B cell (primary cell): ENCODE measurements at regions not wholly inside any gene's neighbourhood (a gene's known extent, or its start where the extent isn't known, plus 50 kb on each side); places are given as distances from the start of the nearest gene placed in this dataset.

Experiments
- ATAC-seq: fragments of 200-7000 bp; cut with Tn5 transposase; one replicate; pipeline ENCODE4 v1.10.0; 2021; ENCODE audit warnings: low read depth, mild to moderate bottlenecking, moderate number of reproducible peaks, moderate library complexity
- CTCF ChIA-PET: fragments of 350-600 bp; sonication (Branson Sonifier 250); formaldehyde crosslinking; loops from one replicate; lab custom pipeline; 2021; ENCODE audit warnings: antibody characterized with exemption, inconsistent platforms; lab: Charles Lee
- POLR2A ChIA-PET: fragments of 350-600 bp; sonication (Branson Sonifier 250); formaldehyde crosslinking; loops from one replicate; lab custom pipeline; 2021; ENCODE audit warnings: antibody characterized with exemption; lab: Charles Lee
- DNase-seq: peaks from one replicate; pipeline ENCODE4 v3.0.0; 2013
- H2AFZ ChIP-seq: 2 replicates; pipeline ENCODE4 v1.6.1; 2012; ENCODE audit warnings: mild to moderate bottlenecking, low read depth, low read length; ENCODE audit not compliant: insufficient read depth, poor library complexity, severe bottlenecking
- H3K27ac ChIP-seq, 2 donors: 1 replicate in 1 of 2; 2 replicates in 1 of 2; pipeline ENCODE4 v1.5.1; 2012 to 2013; ENCODE audit warnings: low read length in 2 of 2, mild to moderate bottlenecking in 2 of 2, moderate library complexity in 1 of 2
- H3K27me3 ChIP-seq, 4 experiments: fragments of 200-600 bp in 1 of 4; sonication (generic) in 1 of 4; replicated peaks in 1 of 4; 1 replicate in 2 of 4; 2 replicates in 2 of 4; pipeline versions ENCODE4 v1.6.1 to v1.7.0; 2013 to 2016; ENCODE audit warnings: low read length in 3 of 4, mild to moderate bottlenecking in 2 of 4, mixed read lengths in 1 of 4, moderate library complexity in 1 of 4; ENCODE audit not compliant: insufficient read depth in 4 of 4, control insufficient read depth in 3 of 4; ENCODE audit errors: control extremely low read depth in 1 of 4
- H3K36me3 ChIP-seq, 2 experiments: replicated peaks in 1 of 2; 1 replicate in 1 of 2; 2 replicates in 1 of 2; pipeline versions ENCODE4 v1.6.1 to v1.7.1; 2013; ENCODE audit warnings: low read length in 1 of 2; ENCODE audit not compliant: insufficient read depth in 2 of 2, control insufficient read depth in 1 of 2; ENCODE audit errors: control extremely low read depth in 1 of 2, extremely low read depth in 1 of 2
- H3K4me1 ChIP-seq, 2 donors: fragments of 200-600 bp in 1 of 2; sonication (generic) in 1 of 2; 1 replicate in 1 of 2; 2 replicates in 1 of 2; pipeline versions ENCODE4 v1.5.1 to v1.6.1; 2013 to 2017; ENCODE audit warnings: low read length in 2 of 2; ENCODE audit not compliant: control insufficient read depth in 2 of 2, insufficient read depth in 2 of 2
- H3K4me2 ChIP-seq: replicated peaks from 2 replicates; pipeline ENCODE3; 2012; ENCODE audit warnings: mild to moderate bottlenecking, low read depth, low read length; ENCODE audit not compliant: poor library complexity, severe bottlenecking
- H3K4me3 ChIP-seq, 5 experiments: fragments of 200-600 bp in 1 of 5; sonication (generic) in 1 of 5; 1 replicate in 3 of 5; 2 replicates in 2 of 5; pipeline versions ENCODE4 v1.5.1 to v1.7.0; 2011 to 2016; ENCODE audit warnings: low read length in 4 of 5, mild to moderate bottlenecking in 4 of 5, low read depth in 2 of 5, control low read depth in 1 of 5, moderate library complexity in 1 of 5; ENCODE audit not compliant: insufficient read depth in 1 of 5; ENCODE audit errors: control extremely low read depth in 1 of 5, extremely low read depth in 1 of 5
- H3K79me2 ChIP-seq: fragments of 200-600 bp; sonication (generic); one replicate; pipeline ENCODE4 v1.6.0; 2016; ENCODE audit warnings: low read length; ENCODE audit not compliant: control insufficient read depth, insufficient read depth
- H3K9ac ChIP-seq: fragments of 200-600 bp; sonication (generic); 2 replicates; pipeline ENCODE4 v1.6.1; 2017; ENCODE audit warnings: mild to moderate bottlenecking, low read length, moderate library complexity
- H3K9me3 ChIP-seq, 3 donors: one replicate each; pipeline versions ENCODE4 v1.6.1 to v1.7.1; 2013; ENCODE audit warnings: low read length in 2 of 3; ENCODE audit not compliant: control insufficient read depth in 2 of 3, insufficient read depth in 1 of 3; ENCODE audit errors: control extremely low read depth in 1 of 3
- H4K20me1 ChIP-seq: 2 replicates; pipeline ENCODE4 v1.6.0; 2012; ENCODE audit warnings: mild to moderate bottlenecking, low read length; ENCODE audit not compliant: insufficient read depth, control insufficient read depth, poor library complexity, severe bottlenecking
- H3K27ac Mint-ChIP-seq: one replicate; pipeline ENCODE4 v1.8.0; 2021; ENCODE audit warnings: mixed read lengths
- H3K27me3 Mint-ChIP-seq: one replicate; pipeline ENCODE4 v1.8.0; 2021; ENCODE audit warnings: mixed read lengths
- H3K4me1 Mint-ChIP-seq: one replicate; pipeline ENCODE4 v1.8.0; 2021; ENCODE audit warnings: mixed read lengths
- H3K4me3 Mint-ChIP-seq: one replicate; pipeline ENCODE4 v1.8.0; 2021; ENCODE audit warnings: mixed read lengths
- H3K9me3 Mint-ChIP-seq: one replicate; pipeline ENCODE4 v1.8.0; 2022; ENCODE audit warnings: mixed read lengths; ENCODE audit not compliant: insufficient read depth
- EZH2 ChIP-seq: IDR thresholded peaks from 2 replicates; pipeline ENCODE4 v1.6.1; 2012; ENCODE audit warnings: borderline replicate concordance, low read depth, mild to moderate bottlenecking, moderate library complexity, low read length; ENCODE audit not compliant: insufficient read depth, poor library complexity, severe bottlenecking
- WGBS: methylation state at CpG from one replicate; pipeline ENCODE4 v1.1.5; 2013; ENCODE audit warnings: missing lambda C conversion rate; ENCODE audit not compliant: insufficient coverage; 5-methylcytosine and 5-hydroxymethylcytosine counted together
- intact Hi-C: fragments of 100-400 bp; cut with micrococcal nuclease; formaldehyde crosslinking; loops from one replicate; pipeline ENCODE4 v1.10.0; 2022
- TF ChIP-seq, protein P1 (sequence below): fragments of 200-600 bp; IDR thresholded peaks from one replicate; pipeline ENCODE4 v1.8.0; 2022; ENCODE audit warnings: antibody characterized with exemption, mild to moderate bottlenecking

DNA sequence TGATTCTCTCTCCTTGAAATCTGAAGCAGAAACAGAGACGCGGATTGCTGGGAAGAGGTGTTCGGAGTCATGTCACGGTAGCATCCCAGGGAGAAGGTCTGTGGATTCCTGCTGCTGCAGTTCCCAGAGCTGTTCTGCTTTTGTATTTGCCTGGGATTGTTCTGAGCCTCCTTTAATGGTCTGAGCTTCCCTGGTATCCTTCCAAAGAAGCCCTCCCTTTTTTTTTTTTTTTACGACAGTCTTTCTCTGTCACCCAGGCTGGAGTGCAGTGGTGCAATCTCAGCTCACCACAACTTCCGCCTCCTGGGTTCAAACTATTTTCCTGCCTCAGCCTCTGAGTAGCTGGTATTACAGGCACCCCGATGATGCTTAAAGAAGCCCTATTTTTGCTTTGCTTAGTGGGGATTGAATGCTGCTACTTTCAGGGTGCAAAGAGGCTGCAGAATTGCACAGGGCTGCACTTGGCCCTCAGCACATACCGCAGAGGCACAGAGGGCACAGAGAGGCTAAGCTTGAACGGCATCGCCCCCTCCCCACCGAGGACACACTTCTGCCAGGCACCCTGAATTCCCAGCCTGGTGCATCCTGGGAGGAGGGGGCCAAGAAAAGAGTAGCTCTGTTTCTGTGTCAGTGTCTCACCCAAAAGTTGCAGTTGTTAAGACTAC, 208.6 kb upstream of the GALNT17 start:
- H3K27me3 ChIP-seq: no peaks in the 10 kb centered on the region
- H3K4me1 ChIP-seq: no peaks in the 10 kb centered on the region
- no peak overlapping the region for H3K9ac ChIP-seq
- intact Hi-C loops: no loop called here
- H3K4me3 Mint-ChIP-seq: no peak overlapping the region
- no peaks in the 10 kb centered on the region for H3K36me3 ChIP-seq
- no peaks in the 10 kb centered on the region for H3K27me3 Mint-ChIP-seq
- TF ChIP-seq, protein P1, sequence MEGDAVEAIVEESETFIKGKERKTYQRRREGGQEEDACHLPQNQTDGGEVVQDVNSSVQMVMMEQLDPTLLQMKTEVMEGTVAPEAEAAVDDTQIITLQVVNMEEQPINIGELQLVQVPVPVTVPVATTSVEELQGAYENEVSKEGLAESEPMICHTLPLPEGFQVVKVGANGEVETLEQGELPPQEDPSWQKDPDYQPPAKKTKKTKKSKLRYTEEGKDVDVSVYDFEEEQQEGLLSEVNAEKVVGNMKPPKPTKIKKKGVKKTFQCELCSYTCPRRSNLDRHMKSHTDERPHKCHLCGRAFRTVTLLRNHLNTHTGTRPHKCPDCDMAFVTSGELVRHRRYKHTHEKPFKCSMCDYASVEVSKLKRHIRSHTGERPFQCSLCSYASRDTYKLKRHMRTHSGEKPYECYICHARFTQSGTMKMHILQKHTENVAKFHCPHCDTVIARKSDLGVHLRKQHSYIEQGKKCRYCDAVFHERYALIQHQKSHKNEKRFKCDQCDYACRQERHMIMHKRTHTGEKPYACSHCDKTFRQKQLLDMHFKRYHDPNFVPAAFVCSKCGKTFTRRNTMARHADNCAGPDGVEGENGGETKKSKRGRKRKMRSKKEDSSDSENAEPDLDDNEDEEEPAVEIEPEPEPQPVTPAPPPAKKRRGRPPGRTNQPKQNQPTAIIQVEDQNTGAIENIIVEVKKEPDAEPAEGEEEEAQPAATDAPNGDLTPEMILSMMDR: no peak
- no peak for TF ChIP-seq EZH2
- CTCF ChIA-PET: no interaction called here
- H3K27ac Mint-ChIP-seq: no peak overlapping the region
- H3K79me2 ChIP-seq: no peaks in the 10 kb centered on the region
- peaks cover 0 to 35% (median 0%) of the 10 kb centered on the region in 3 donors for H3K9me3 ChIP-seq
- H3K4me3 ChIP-seq: no peak overlapping the region
- no peaks in the 10 kb centered on the region for H3K4me1 Mint-ChIP-seq
- H3K9me3 Mint-ChIP-seq: no peaks in the 10 kb centered on the region
- no peak overlapping the region for H3K4me2 ChIP-seq
- WGBS: 86% methylated on average over 8 of the region's 11 CpGs
- H3K27ac ChIP-seq: no peak overlapping the region
- DNase-seq (no peak), ATAC-seq (no peak)
- no peak overlapping the region for H2AFZ ChIP-seq
- POLR2A ChIA-PET: no interaction called here
- no peaks in the 10 kb centered on the region for H4K20me1 ChIP-seq

DNA sequence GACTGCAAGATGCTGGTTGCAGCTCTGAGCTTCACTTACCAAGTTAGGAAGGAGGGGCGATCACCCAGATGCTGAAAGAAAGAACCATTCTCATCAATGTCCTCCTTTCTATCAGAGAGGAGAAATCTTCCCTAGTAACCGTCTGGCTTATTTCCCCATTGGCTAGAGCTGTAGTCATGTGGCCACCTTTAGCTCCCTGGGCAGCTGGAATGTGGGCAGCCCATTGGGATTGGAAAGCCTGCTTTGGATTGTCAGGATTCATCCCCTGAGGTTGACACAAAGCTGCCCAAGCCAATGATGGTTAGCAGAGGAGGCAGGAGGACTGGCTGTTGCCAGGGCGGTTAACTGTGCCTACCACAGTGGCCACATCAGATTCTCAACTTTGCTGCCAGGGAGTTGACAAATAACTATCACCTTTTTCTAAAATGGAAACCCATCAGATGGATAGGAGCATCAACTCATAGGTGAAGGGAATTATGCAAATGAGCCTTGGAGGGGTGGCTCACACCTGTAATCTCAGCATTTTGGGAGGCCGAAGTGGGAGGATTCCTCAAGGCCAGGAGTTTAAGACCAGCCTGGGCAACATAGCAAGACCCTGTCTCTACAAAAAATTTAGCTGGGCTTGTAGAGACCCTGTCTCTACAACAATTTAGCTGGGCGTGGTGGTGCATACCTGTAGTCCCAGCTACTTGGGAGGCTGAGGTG, 206.4 kb upstream of the GALNT17 start:
- Histone ChIP-seq H3K4me1 (no peaks in the 10 kb centered on the region), H3K79me2 (no peaks in the 10 kb centered on the region), H2AFZ (no peak overlapping the region), H3K9ac (no peak overlapping the region), H4K20me1 (no peaks in the 10 kb centered on the region), H3K27ac (no peak overlapping the region), H3K36me3 (no peaks in the 10 kb centered on the region), H3K4me2 (no peak overlapping the region), H3K9me3 (peaks cover 0 to 28% (median 0%) of the 10 kb centered on the region in 3 donors), H3K4me3 (no peak overlapping the region), H3K27me3 (no peaks in the 10 kb centered on the region)
- TF ChIP-seq EZH2: no peak
- Mint-ChIP-seq H3K27ac (no peak overlapping the region), H3K9me3 (no peaks in the 10 kb centered on the region), H3K4me3 (no peak overlapping the region), H3K4me1 (no peaks in the 10 kb centered on the region), H3K27me3 (no peaks in the 10 kb centered on the region)
- no peak for DNase-seq
- 94% methylated on average over 2 of the region's 5 CpGs for WGBS
- ChIA-PET POLR2A (no interaction called here), CTCF (no interaction called here)
- intact Hi-C loops: no loop called here
- no peak for ATAC-seq
